EL (cell line): ENCODE measurements at regions not wholly inside any gene's neighbourhood (a gene's known extent, or its start where the extent isn't known, plus 50 kb on each side); places are given as distances from the start of the nearest gene placed in this dataset.
"Not testable (repeated sequence)": the region's sequence is repeated elsewhere in the genome, so short reads cannot be mapped to it uniquely, and the experiment has no call there.

Experiments
- DNase-seq: peaks from one replicate; pipeline ENCODE4 v3.0.0-alpha.2; 2016

- DNase-seq, result no peak
These were observed 684.9 kb upstream of the ANKRD30A start for GRCh38 chr10:36440539-36440938.

GRCh38 chr10:36437367-36437766 is 688.0 kb upstream of the ANKRD30A start:
- DNase-seq, result no peak

- DNase-seq, result no peak
These were observed 696.9 kb upstream of the ANKRD30A start for GRCh38 chr10:36428507-36428906.

- no peak for DNase-seq
These were observed 700.1 kb upstream of the ANKRD30A start for GRCh38 chr10:36425131-36425797.

GRCh38 chr10:36424502-36424901 is 700.9 kb upstream of the ANKRD30A start:
- no peak for DNase-seq

GRCh38 chr10:36423821-36424248 is 701.6 kb upstream of the ANKRD30A start:
- DNase-seq, result no peak

- no peak for DNase-seq
These were observed 703.4 kb upstream of the ANKRD30A start for GRCh38 chr10:36421992-36422391.

- DNase-seq, result no peak
These were observed 708.9 kb upstream of the ANKRD30A start for GRCh38 chr10:36416513-36416912.

GRCh38 chr10:36412942-36413341 is 712.5 kb upstream of the ANKRD30A start:
- no peak for DNase-seq

- not testable (repeated sequence) for DNase-seq
These were observed 725.2 kb upstream of the ANKRD30A start for GRCh38 chr10:36400238-36400637.

- DNase-seq, result no peak
These were observed 731.6 kb upstream of the ANKRD30A start for GRCh38 chr10:36393801-36394200.

- no peak for DNase-seq
These were observed 734.0 kb upstream of the ANKRD30A start for GRCh38 chr10:36391405-36391804.

- no peak for DNase-seq
These were observed 735.2 kb upstream of the ANKRD30A start for GRCh38 chr10:36390221-36390620.

GRCh38 chr10:36388166-36388565 is 737.2 kb upstream of the ANKRD30A start:
- no peak for DNase-seq

- no peak for DNase-seq
These were observed 739.7 kb upstream of the ANKRD30A start for GRCh38 chr10:36385693-36386092.

- no peak for DNase-seq
These were observed 741.3 kb upstream of the FZD8 start for GRCh38 chr10:36383349-36383748.

GRCh38 chr10:36381748-36382147 is 739.7 kb upstream of the FZD8 start:
- DNase-seq, result no peak

- no peak for DNase-seq
These were observed 738.4 kb upstream of the FZD8 start for GRCh38 chr10:36380538-36380937.

GRCh38 chr10:36375107-36375506 is 733.0 kb upstream of the FZD8 start:
- DNase-seq, result no peak

GRCh38 chr10:36373424-36374096 is 731.5 kb upstream of the FZD8 start:
- no peak for DNase-seq

- DNase-seq, result no peak
These were observed 725.3 kb upstream of the FZD8 start for GRCh38 chr10:36367362-36367761.

GRCh38 chr10:36366843-36367242 is 724.7 kb upstream of the FZD8 start:
- DNase-seq, result no peak

GRCh38 chr10:36366065-36366464 is 724.0 kb upstream of the FZD8 start:
- no peak for DNase-seq

GRCh38 chr10:36362257-36362656 is 720.2 kb upstream of the FZD8 start:
- DNase-seq, result no peak

- peak; percentile 2 for DNase-seq
These were observed 716.6 kb upstream of the FZD8 start for GRCh38 chr10:36358736-36359135.
